Neural progenitor cell (in vitro differentiated cells): ENCODE measurements at regions not wholly inside any gene's neighbourhood (a gene's known extent, or its start where the extent isn't known, plus 50 kb on each side); places are given as distances from the start of the nearest gene placed in this dataset.

Experiments
- DNase-seq: peaks from one replicate; pipeline ENCODE4 v3.0.0-alpha.2; 2016; ENCODE audit warnings: low spot score
- H2AFZ ChIP-seq: fragments of 200-600 bp; sonication (generic); replicated peaks from 2 replicates; pipeline ENCODE4 v1.6.1; 2016; ENCODE audit warnings: antibody characterized with exemption
- H3F3A ChIP-seq: fragments of 200-600 bp; sonication (generic); 2 replicates; pipeline ENCODE4 v1.6.1; 2016; ENCODE audit warnings: antibody characterized with exemption, low read depth
- H3K27ac ChIP-seq: fragments of 200-600 bp; sonication (generic); 2 replicates; pipeline ENCODE4 v1.5.1; 2016; ENCODE audit warnings: mild to moderate bottlenecking
- H3K27me3 ChIP-seq: fragments of 200-600 bp; sonication (generic); 2 replicates; pipeline ENCODE4 v1.6.1; 2016; ENCODE audit warnings: mild to moderate bottlenecking, moderate library complexity
- H3K36me3 ChIP-seq: fragments of 200-600 bp; sonication (generic); 2 replicates; pipeline ENCODE4 v1.5.1; 2016
- H3K4me1 ChIP-seq: fragments of 200-600 bp; sonication (generic); 2 replicates; pipeline ENCODE4 v1.6.1; 2016; ENCODE audit warnings: mixed run types
- H3K4me2 ChIP-seq: fragments of 200-600 bp; sonication (generic); 2 replicates; pipeline ENCODE4 v1.6.1; 2016
- H3K4me3 ChIP-seq: fragments of 200-600 bp; sonication (generic); 2 replicates; pipeline ENCODE4 v1.5.1; 2016
- H3K79me2 ChIP-seq: fragments of 200-600 bp; sonication (generic); 2 replicates; pipeline ENCODE4 v1.6.1; 2016; ENCODE audit warnings: low read depth
- H3K9ac ChIP-seq: fragments of 200-600 bp; sonication (generic); 2 replicates; pipeline ENCODE4 v1.6.1; 2016
- H3K9me3 ChIP-seq: fragments of 200-600 bp; sonication (generic); 2 replicates; pipeline ENCODE4 v1.5.1; 2016; ENCODE audit warnings: low read depth
- H4K20me1 ChIP-seq: fragments of 200-600 bp; sonication (generic); 2 replicates; pipeline ENCODE4 v1.6.1; 2016; ENCODE audit warnings: low read depth
- H3K27ac Mint-ChIP-seq: 3 replicates; pipeline ENCODE4 v1.8.0; 2021; ENCODE audit warnings: mixed read lengths
- H3K27me3 Mint-ChIP-seq: 2 replicates; pipeline ENCODE4 v1.8.0; 2022; ENCODE audit warnings: low read depth, mild to moderate bottlenecking, inconsistent platforms, moderate library complexity, mixed read lengths; ENCODE audit not compliant: insufficient read depth
- H3K36me3 Mint-ChIP-seq: 3 replicates; pipeline ENCODE4 v1.8.0; 2021; ENCODE audit warnings: mixed read lengths
- H3K4me1 Mint-ChIP-seq: 3 replicates; pipeline ENCODE4 v1.8.0; 2021; ENCODE audit warnings: mixed read lengths
- H3K4me3 Mint-ChIP-seq: 3 replicates; pipeline ENCODE4 v1.8.0; 2021; ENCODE audit warnings: mild to moderate bottlenecking, moderate library complexity, mixed read lengths
- H3K9me3 Mint-ChIP-seq: 3 replicates; pipeline ENCODE4 v1.8.0; 2020; ENCODE audit warnings: mixed read lengths
- CTCF ChIP-seq: fragments of 200-600 bp; sonication (generic); IDR thresholded peaks from 2 replicates; pipeline ENCODE4 v1.5.1; 2017; ENCODE audit warnings: antibody characterized with exemption, mild to moderate bottlenecking
- EZH2 ChIP-seq: fragments of 200-600 bp; sonication (generic); IDR thresholded peaks from 2 replicates; pipeline ENCODE4 v1.6.1; 2017; ENCODE audit warnings: antibody characterized with exemption, mild to moderate bottlenecking, moderate library complexity
- EZH2phosphoT487 ChIP-seq: fragments of 200-600 bp; sonication (generic); IDR thresholded peaks from 2 replicates; pipeline ENCODE4 v1.6.1; 2017; ENCODE audit warnings: antibody characterized with exemption

GRCh38 chr1:8198522-8198921 lies 119.4 kb upstream of the SLC45A1 start:
- Histone ChIP-seq H3K36me3 (no peaks in the 10 kb centered on the region), H3K79me2 (no peaks in the 10 kb centered on the region), H3K4me2 (no peak overlapping the region), H4K20me1 (no peaks in the 10 kb centered on the region), H3K4me1 (peaks cover 11% of the 10 kb centered on the region), H3K27me3 (no peaks in the 10 kb centered on the region), H3K9me3 (no peaks in the 10 kb centered on the region), H2AFZ (no peak overlapping the region), H3K4me3 (no peak overlapping the region), H3K9ac (no peak overlapping the region), H3F3A (peaks cover 6% of the 10 kb centered on the region), H3K27ac (no peak overlapping the region)
- H3K9me3 Mint-ChIP-seq, result peaks cover 3% of the 10 kb centered on the region
- TF ChIP-seq CTCF (no peak), EZH2 (no peak), EZH2phosphoT487 (no peak)
- H3K4me3 Mint-ChIP-seq, result no peak overlapping the region
- peaks cover 35% of the 10 kb centered on the region for H3K4me1 Mint-ChIP-seq
- no peak for DNase-seq
- no peaks in the 10 kb centered on the region for H3K36me3 Mint-ChIP-seq
- peaks cover 2% of the 10 kb centered on the region for H3K27me3 Mint-ChIP-seq
- peak overlapping the region; percentile 84 for H3K27ac Mint-ChIP-seq

GRCh38 chr1:8197493-8198282 lies 120.2 kb upstream of the SLC45A1 start:
- DNase-seq, result no peak
- Mint-ChIP-seq H3K9me3 (peaks cover 3% of the 10 kb centered on the region), H3K4me3 (no peak overlapping the region), H3K36me3 (no peaks in the 10 kb centered on the region), H3K27ac (peak overlapping the region; percentile 31), H3K4me1 (peaks cover 34% of the 10 kb centered on the region), H3K27me3 (peaks cover 2% of the 10 kb centered on the region)
- Histone ChIP-seq H3K9ac (no peak overlapping the region), H3K4me1 (peaks cover 11% of the 10 kb centered on the region), H3K4me3 (no peak overlapping the region), H4K20me1 (no peaks in the 10 kb centered on the region), H3K27me3 (no peaks in the 10 kb centered on the region), H3K79me2 (no peaks in the 10 kb centered on the region), H3K27ac (no peak overlapping the region), H2AFZ (no peak overlapping the region), H3K36me3 (no peaks in the 10 kb centered on the region), H3K9me3 (no peaks in the 10 kb centered on the region), H3K4me2 (no peak overlapping the region), H3F3A (peaks cover 6% of the 10 kb centered on the region)
- TF ChIP-seq EZH2, result no peak
- TF ChIP-seq CTCF, result no peak
- TF ChIP-seq EZH2phosphoT487, result no peak

GRCh38 chr1:8194481-8195227 lies 123.3 kb upstream of the SLC45A1 start:
- Mint-ChIP-seq H3K27ac (no peak overlapping the region), H3K9me3 (peaks cover 3% of the 10 kb centered on the region)

More at GRCh38 chr1:8194481-8195227, 123.3 kb upstream of the SLC45A1 start:
- no peaks in the 10 kb centered on the region for H3K9me3 ChIP-seq
- no peak for DNase-seq
- H4K20me1 ChIP-seq, result no peaks in the 10 kb centered on the region
- H3K27me3 ChIP-seq, result no peaks in the 10 kb centered on the region
- H3K4me2 ChIP-seq, result no peak overlapping the region
- Mint-ChIP-seq H3K4me1 (peaks cover 8% of the 10 kb centered on the region), H3K36me3 (no peaks in the 10 kb centered on the region), H3K4me3 (no peak overlapping the region), H3K27me3 (peaks cover 3% of the 10 kb centered on the region)
- no peaks in the 10 kb centered on the region for H3K36me3 ChIP-seq
- H2AFZ ChIP-seq, result peak overlapping the region; percentile 36
- H3F3A ChIP-seq, result no peaks in the 10 kb centered on the region
- no peaks in the 10 kb centered on the region for H3K4me1 ChIP-seq
- no peak overlapping the region for H3K9ac ChIP-seq
- H3K4me3 ChIP-seq, result no peak overlapping the region
- H3K79me2 ChIP-seq, result no peaks in the 10 kb centered on the region
- no peak for TF ChIP-seq EZH2
- no peak for TF ChIP-seq CTCF
- TF ChIP-seq EZH2phosphoT487, result no peak
- H3K27ac ChIP-seq, result no peak overlapping the region
